ENCODE measurements at regions not wholly inside any gene's neighbourhood (a gene's known extent, or its start where the extent isn't known, plus 50 kb on each side); places are given as distances from the start of the nearest gene placed in this dataset.

GRCh38 chr5:152549709-152550108 is 144.6 kb upstream of the NMUR2 start:
- H3K4me3 ChIP-seq (replicated peaks in 1 of 2; ENCODE audit: low read depth in 1 of 2, low read length in 2 of 2): no peak overlapping the region
- DNase-seq (ENCODE audit: low read depth, low spot score): no peak
- no peaks in the 10 kb centered on the region for H3K27me3 ChIP-seq (ENCODE audit: insufficient read depth, low read length)
- no peaks in the 10 kb centered on the region for H3K36me3 ChIP-seq (ENCODE audit: control insufficient read depth in 1 of 2, insufficient read depth in 2 of 2, low read length in 2 of 2)
- no TSS peak for BruUV-seq (replicated peaks)
- H3K9me3 ChIP-seq (ENCODE audit: control insufficient read depth in 1 of 2, insufficient read depth in 1 of 2, low read depth in 1 of 2, low read length in 2 of 2): no peaks in the 10 kb centered on the region
- no peaks in the 10 kb centered on the region for H4K20me1 ChIP-seq (ENCODE audit: insufficient read depth)
- no peak overlapping the region for H2AFZ ChIP-seq (ENCODE audit: low read depth, low read length, poor library complexity, severe bottlenecking)
- intact Hi-C loops (cut with micrococcal nuclease): no loop called here
- ChIA-PET RAD21 (ENCODE audit: low non-redundant PET in 1 of 2, low total read pairs in 2 of 2, uncharacterized antibody in 2 of 2, unreplicated experiment in 2 of 2) (no interaction called here), POLR2A (no interaction called here), CTCF (no interaction called here)
- H3K4me2 ChIP-seq (ENCODE audit: low read length): no peak overlapping the region
- H3K79me2 ChIP-seq (ENCODE audit: insufficient read depth, low read length): no peaks in the 10 kb centered on the region
- no peak for ATAC-seq
- no peaks in the 10 kb centered on the region for H3K9me2 ChIP-seq (ENCODE audit: insufficient read depth)
- no peak overlapping the region for H3K9ac ChIP-seq (ENCODE audit: low read length)
- no peaks in the 10 kb centered on the region for H3K4me1 ChIP-seq (ENCODE audit: control insufficient read depth in 1 of 2, insufficient read depth in 2 of 2, low read length in 2 of 2)
- no peak overlapping the region for H3K27ac ChIP-seq (ENCODE audit: low read depth, low read length)
- TF ChIP-seq CBX3 (IDR thresholded peaks at IDR 0.05; ENCODE audit: low read depth): no peak
- no peak for TF ChIP-seq ZFX (IDR thresholded peaks at IDR 0.05)
- no peak for TF ChIP-seq SIN3A (IDR thresholded peaks at IDR 0.05; ENCODE audit: low read depth)
- TF ChIP-seq POLR2AphosphoS5 (IDR thresholded peaks at IDR 0.05; ENCODE audit: low read depth, low read length): no peak
- TF ChIP-seq YY1 (IDR thresholded peaks at IDR 0.05; ENCODE audit: extremely low read depth, insufficient replicate concordance, low read depth, low read length): no peak
- no peak for TF ChIP-seq POLR2A (IDR thresholded peaks at IDR 0.05; ENCODE audit: borderline replicate concordance, extremely low read depth, insufficient read depth, insufficient read length)
- TF ChIP-seq CEBPB (IDR thresholded peaks at IDR 0.05; ENCODE audit: low read depth): no peak
- no peak for TF ChIP-seq EZH2 (IDR thresholded peaks at IDR 0.05)
- no peak for TF ChIP-seq ZBTB33 (IDR thresholded peaks at IDR 0.05; ENCODE audit: extremely low read depth, insufficient replicate concordance, low read length)
- TF ChIP-seq SP1 (IDR thresholded peaks at IDR 0.05; ENCODE audit: low read depth): no peak
- no peak for TF ChIP-seq JUND (IDR thresholded peaks at IDR 0.05)
- TF ChIP-seq TCF7L2 (IDR thresholded peaks at IDR 0.05; ENCODE audit: borderline replicate concordance, extremely low read depth, insufficient read depth, insufficient read length): no peak
- no peak for TF ChIP-seq CTCF (IDR thresholded peaks at IDR 0.05 in 2 of 3, conservative IDR thresholded peaks at IDR 0.05 in 1 of 3; ENCODE audit: borderline replicate concordance in 1 of 3, insufficient read depth in 1 of 3, low read depth in 2 of 3, low read length in 2 of 3)
- TF ChIP-seq EZH2phosphoT487 (IDR thresholded peaks at IDR 0.05; ENCODE audit: borderline replicate concordance): no peak
